AG10803 (cell line): ENCODE measurements at regions not wholly inside any gene's neighbourhood (a gene's known extent, or its start where the extent isn't known, plus 50 kb on each side); places are given as distances from the start of the nearest gene placed in this dataset.
"Not testable (repeated sequence)": the region's sequence is repeated elsewhere in the genome, so short reads cannot be mapped to it uniquely, and the experiment has no call there.

Experiments used
- DNase-seq: peaks from one replicate; pipeline ENCODE4 v3.0.0; 2010; ENCODE audit warnings: low read depth
- H3K4me3 ChIP-seq: 2 replicates; pipeline ENCODE4 v1.5.1; 2011; ENCODE audit warnings: mild to moderate bottlenecking, low read length, control low read depth
- CTCF ChIP-seq: conservative IDR thresholded peaks from 2 replicates; pipeline ENCODE4 v1.5.1; 2011; ENCODE audit warnings: mild to moderate bottlenecking, low read length, control low read depth, inconsistent platforms

- H3K4me3 ChIP-seq: no peak overlapping the region
- TF ChIP-seq CTCF: no peak
- no peak for DNase-seq
Observed at GRCh38 chr3:10683106-10683505, 132.9 kb upstream of the SLC6A11 start.

GRCh38 chr3:10688126-10688525, 127.9 kb upstream of the SLC6A11 start:
- no peak overlapping the region for H3K4me3 ChIP-seq
- no peak for TF ChIP-seq CTCF
- no peak for DNase-seq

- no peak for DNase-seq
- TF ChIP-seq CTCF: no peak
- H3K4me3 ChIP-seq: no peak overlapping the region
Observed at GRCh38 chr3:10688548-10689172, 127.4 kb upstream of the SLC6A11 start.

DNA sequence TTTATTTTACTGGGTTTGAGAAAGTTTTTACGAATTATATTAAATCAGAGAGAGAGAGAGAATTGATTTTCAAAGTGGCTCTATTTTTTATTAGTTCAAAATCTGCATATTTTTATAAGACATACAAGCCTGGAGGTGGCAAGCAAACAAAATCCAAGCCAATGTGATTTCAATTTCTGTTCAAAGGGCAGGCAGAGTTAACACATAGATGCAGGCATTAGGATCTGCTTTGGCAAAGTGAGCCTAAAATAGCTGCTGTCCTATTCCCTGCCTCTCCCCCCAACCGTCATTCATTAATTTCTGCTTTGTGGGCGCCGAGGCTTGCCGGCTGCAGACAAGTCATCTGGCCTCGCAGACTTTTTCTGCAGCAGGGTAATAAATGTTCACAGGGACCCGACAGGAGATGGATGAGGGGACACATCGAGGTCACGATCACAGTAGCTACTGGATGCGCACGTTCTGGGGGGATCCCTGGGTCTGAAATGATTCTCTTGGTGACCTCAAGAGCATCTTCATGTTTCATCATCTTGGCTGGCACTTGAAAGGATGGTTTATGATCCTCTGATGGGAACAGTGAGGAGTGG, 123.9 kb upstream of the SLC6A11 start:
- TF ChIP-seq CTCF: no peak
- H3K4me3 ChIP-seq: no peak overlapping the region
- no peak for DNase-seq

DNA sequence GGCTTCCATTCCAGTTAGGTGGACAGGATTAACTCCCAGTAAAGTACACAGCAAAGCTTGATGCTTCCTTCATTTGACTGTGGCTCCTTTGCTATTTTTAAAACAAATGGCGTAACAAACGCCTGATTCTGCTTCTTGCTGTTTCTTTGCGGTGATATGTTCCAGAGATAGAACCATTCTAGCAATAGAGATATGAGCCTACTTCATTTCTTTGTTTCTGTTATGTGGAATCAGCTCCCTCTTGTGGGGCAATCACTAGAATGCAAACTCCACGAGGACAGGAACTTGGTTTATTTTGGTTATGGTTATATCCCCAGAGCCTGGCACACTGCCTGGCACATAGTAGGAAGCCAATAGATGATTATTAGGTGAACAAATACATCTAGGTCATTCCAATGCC, 122.6 kb upstream of the SLC6A11 start:
- no peak for DNase-seq
- no peak for TF ChIP-seq CTCF

DNA sequence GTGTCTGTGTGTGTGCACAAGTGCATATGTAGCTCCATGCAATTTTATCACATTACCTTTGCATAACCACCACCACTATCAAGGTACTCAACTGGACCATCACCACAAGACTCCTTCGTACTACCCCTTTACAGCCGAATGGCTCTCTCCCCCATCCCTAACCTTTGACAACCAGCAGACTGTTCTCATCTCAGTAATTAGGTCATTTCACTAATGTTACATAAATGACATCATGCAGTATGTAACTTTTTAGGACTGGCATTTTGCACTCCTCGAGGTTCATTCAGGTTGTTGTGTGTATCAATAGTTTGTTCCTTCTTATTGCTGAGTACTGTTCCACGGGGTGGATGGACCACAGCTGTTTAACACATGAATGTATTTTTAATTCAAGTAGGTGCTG, 121.8 kb upstream of the SLC6A11 start:
- no peak overlapping the region for H3K4me3 ChIP-seq
- no peak for TF ChIP-seq CTCF
- no peak for DNase-seq

More for the DNA sequence above, 122.6 kb upstream of the SLC6A11 start:
- H3K4me3 ChIP-seq: no peak overlapping the region

GRCh38 chr3:10695186-10695585, 120.8 kb upstream of the SLC6A11 start:
- not testable (repeated sequence) for DNase-seq

More at GRCh38 chr3:10695186-10695585, 120.8 kb upstream of the SLC6A11 start:
- H3K4me3 ChIP-seq: not testable (repeated sequence)
